HepG2 (cell line): ENCODE measurements at regions not wholly inside any gene's neighbourhood (a gene's known extent, or its start where the extent isn't known, plus 50 kb on each side); places are given as distances from the start of the nearest gene placed in this dataset.

Source experiments
- ATAC-seq: fragments of 200-7000 bp; cut with Tn5 transposase; 3 replicates; pipeline ENCODE4 v1.9.1; 2020; ENCODE audit warnings: mild to moderate bottlenecking, moderate library complexity
- BruUV-seq: library from RNA; stranded (reverse); fragments of 400-500 nt; replicated peaks from 2 replicates; lab custom pipeline; 2021; lab: Mats Ljungman, UMichigan
- CTCF ChIA-PET: fragments of 300-600 bp; formaldehyde crosslinking; extraction: SDS; loops from one replicate; lab custom pipeline; 2021; ENCODE audit warnings: low total read pairs, inconsistent platforms, low intra/inter-chr PET ratio; lab: Yijun Ruan, JAX
- POLR2A ChIA-PET: fragments of 350-600 bp; sonication (Branson Sonifier 250); formaldehyde crosslinking; loops from one replicate; lab custom pipeline; 2020; ENCODE audit warnings: antibody characterized with exemption, inconsistent platforms; lab: Yijun Ruan, JAX
- DNase-seq: peaks from one replicate; pipeline ENCODE4 v3.0.0-alpha.2; 2015; ENCODE audit warnings: low spot score
- FAIRE-seq: peaks from 3 replicates; lab custom pipeline; 2011; peaks lifted over from hg19 to GRCh38; lab: Jason Lieb, UNC
- H2AFZ ChIP-seq: one replicate; pipeline ENCODE4 v1.6.1; 2011; ENCODE audit warnings: low read length, inconsistent platforms
- H3K27ac ChIP-seq: fragments of 300-600 bp; 3 replicates; pipeline ENCODE4 v1.8.0; 2011; ENCODE audit warnings: mixed run types, mild to moderate bottlenecking, mixed read lengths, low read length, inconsistent platforms; ENCODE audit not compliant: insufficient read depth; ENCODE audit errors: extremely low read length
- H3K27me3 ChIP-seq, 2 experiments: fragments of 200-600 bp in 1 of 2; 2 replicates in 1 of 2; 3 replicates in 1 of 2; pipeline versions ENCODE4 v1.6.0 to v1.8.0; 2011; ENCODE audit warnings: low read length in 2 of 2, mild to moderate bottlenecking in 2 of 2, moderate library complexity in 2 of 2, inconsistent platforms in 1 of 2; ENCODE audit not compliant: insufficient read depth in 2 of 2, control insufficient read depth in 1 of 2
- H3K36me3 ChIP-seq, 2 experiments: fragments of 200-600 bp in 1 of 2; replicated peaks in 1 of 2; 2 replicates in 1 of 2; 3 replicates in 1 of 2; pipeline versions ENCODE4 v1.5.1 to v1.8.0; 2011; ENCODE audit warnings: low read length in 2 of 2, inconsistent platforms in 1 of 2; ENCODE audit not compliant: insufficient read depth in 2 of 2, control insufficient read depth in 1 of 2
- H3K4me1 ChIP-seq: 2 replicates; pipeline ENCODE4 v1.5.1; 2012; ENCODE audit warnings: low read length, inconsistent platforms; ENCODE audit not compliant: insufficient read depth
- H3K4me2 ChIP-seq: 2 replicates; pipeline ENCODE4 v1.6.0; 2011; ENCODE audit warnings: low read depth, low read length, inconsistent platforms
- H3K4me3 ChIP-seq, 3 experiments: fragments of 200-600 bp in 1 of 3; sonication (generic), shearing (Covaris generic) in 1 of 3; replicated peaks in 1 of 3; 2 replicates each; pipeline ENCODE4 v1.5.1; 2011 to 2016; ENCODE audit warnings: low read length in 3 of 3, inconsistent platforms in 2 of 3, low read depth in 2 of 3, mild to moderate bottlenecking in 2 of 3, control low read depth in 1 of 3, mixed read lengths in 1 of 3; ENCODE audit not compliant: insufficient read depth in 1 of 3
- H3K79me2 ChIP-seq: one replicate; pipeline ENCODE4 v1.6.1; 2011; ENCODE audit warnings: low read length, inconsistent platforms; ENCODE audit not compliant: insufficient read depth
- H3K9ac ChIP-seq: 2 replicates; pipeline ENCODE4 v1.6.0; 2011; ENCODE audit warnings: mild to moderate bottlenecking, low read depth, low read length, inconsistent platforms; ENCODE audit not compliant: insufficient read depth
- H3K9me3 ChIP-seq: 2 replicates; pipeline ENCODE4 v1.5.1; 2012; ENCODE audit warnings: mild to moderate bottlenecking, low read length
- H4K20me1 ChIP-seq: 2 replicates; pipeline ENCODE4 v1.6.0; 2011; ENCODE audit warnings: inconsistent platforms, mild to moderate bottlenecking, low read length, moderate library complexity; ENCODE audit not compliant: insufficient read depth
- GATAD2A ChIP-seq: IDR thresholded peaks from 2 replicates; pipeline ENCODE4 v1.6.1; 2016
- IRX3 ChIP-seq: sonication (generic); formaldehyde crosslinking; IDR thresholded peaks from 2 replicates; pipeline ENCODE4 v1.8.1; 2023; ENCODE audit warnings: mild to moderate bottlenecking, low read depth, missing genetic modification reagents, borderline replicate concordance
- MEIS1 ChIP-seq: sonication (generic); formaldehyde crosslinking; IDR thresholded peaks from 2 replicates; pipeline ENCODE4 v1.9.0; 2021; ENCODE audit warnings: mild to moderate bottlenecking, missing genetic modification reagents, moderate library complexity, borderline replicate concordance
- NCOA5 ChIP-seq: sonication (generic); formaldehyde crosslinking; IDR thresholded peaks from 2 replicates; pipeline ENCODE4 v1.4.0; 2020; ENCODE audit warnings: missing genetic modification reagents
- RXRB ChIP-seq: IDR thresholded peaks from 2 replicates; pipeline ENCODE4 v1.6.1; 2016; ENCODE audit warnings: borderline replicate concordance, missing genetic modification reagents, missing compliant biosample characterization
- SKI ChIP-seq: fragments of 450-650 bp; IDR thresholded peaks from one replicate; pipeline ENCODE4 v1.6.1; 2018; ENCODE audit warnings: mild to moderate bottlenecking; ENCODE audit not compliant: partially characterized antibody
- ZBTB8A ChIP-seq: sonication (generic); formaldehyde crosslinking; IDR thresholded peaks from 2 replicates; pipeline ENCODE4 v1.4.0; 2020; ENCODE audit warnings: mild to moderate bottlenecking, low read depth, missing genetic modification reagents, borderline replicate concordance
- ZNF296 ChIP-seq: sonication (generic); formaldehyde crosslinking; conservative IDR thresholded peaks from 2 replicates; pipeline ENCODE4 v1.5.0; 2020; ENCODE audit warnings: mild to moderate bottlenecking, missing genetic modification reagents
- ZNF354B ChIP-seq: sonication (generic); formaldehyde crosslinking; IDR thresholded peaks from 2 replicates; pipeline ENCODE4 v1.8.0; 2022; ENCODE audit warnings: mild to moderate bottlenecking, missing genetic modification reagents
- ZNF501 ChIP-seq: sonication (generic); formaldehyde crosslinking; IDR thresholded peaks from 2 replicates; pipeline ENCODE4 v1.5.1; 2020; ENCODE audit warnings: mild to moderate bottlenecking, moderate library complexity, missing genetic modification reagents
- ZNF567 ChIP-seq: sonication (generic); formaldehyde crosslinking; IDR thresholded peaks from 2 replicates; pipeline ENCODE4 v1.8.1; 2023; ENCODE audit warnings: mild to moderate bottlenecking, missing genetic modification reagents, borderline replicate concordance
- ZNF761 ChIP-seq: sonication (generic); formaldehyde crosslinking; conservative IDR thresholded peaks from 2 replicates; pipeline ENCODE4 v1.4.0; 2020; ENCODE audit warnings: mild to moderate bottlenecking, missing genetic modification reagents
- ZSCAN5A ChIP-seq: sonication (generic); formaldehyde crosslinking; IDR thresholded peaks from 2 replicates; pipeline ENCODE4 v1.8.0; 2022; ENCODE audit warnings: mild to moderate bottlenecking, missing genetic modification reagents, borderline replicate concordance
- WGBS: methylation state at CpG from one replicate; pipeline ENCODE4 v1.1.6; 2017; ENCODE audit warnings: low lambda C conversion rate; 5-methylcytosine and 5-hydroxymethylcytosine counted together
- in situ Hi-C: cut with HindIII; loops from 2 replicates; pipeline ENCODE4 v1.10.0; 2017; ENCODE audit warnings: low pct_unique_long_range_greater_than_20kb; ENCODE audit not compliant: extremely low pct_ligation_motif_present
- intact Hi-C: fragments of 100-400 bp; cut with micrococcal nuclease; formaldehyde crosslinking; loops from one replicate; pipeline ENCODE4 v1.10.0; 2022; ENCODE audit not compliant: unreplicated experiment
- TF ChIP-seq, protein P1 (sequence below): sonication (generic); formaldehyde crosslinking; IDR thresholded peaks from 2 replicates; pipeline ENCODE4 v1.5.0; 2020; ENCODE audit warnings: mild to moderate bottlenecking, missing genetic modification reagents, borderline replicate concordance
- TF ChIP-seq, protein P2 (sequence below): sonication (generic); formaldehyde crosslinking; IDR thresholded peaks from 2 replicates; pipeline ENCODE4 v1.8.1; 2023; ENCODE audit warnings: mild to moderate bottlenecking, moderate library complexity, missing genetic modification reagents
- TF ChIP-seq, protein P3 (sequence below): sonication (generic); formaldehyde crosslinking; IDR thresholded peaks from 2 replicates; pipeline ENCODE4 v1.8.0; 2022; ENCODE audit warnings: missing genetic modification reagents, mild to moderate bottlenecking, inconsistent platforms, borderline replicate concordance
- TF ChIP-seq, protein P4 (sequence below): IDR thresholded peaks from 2 replicates; pipeline ENCODE4 v1.6.1; 2012; ENCODE audit warnings: inconsistent platforms

DNA sequence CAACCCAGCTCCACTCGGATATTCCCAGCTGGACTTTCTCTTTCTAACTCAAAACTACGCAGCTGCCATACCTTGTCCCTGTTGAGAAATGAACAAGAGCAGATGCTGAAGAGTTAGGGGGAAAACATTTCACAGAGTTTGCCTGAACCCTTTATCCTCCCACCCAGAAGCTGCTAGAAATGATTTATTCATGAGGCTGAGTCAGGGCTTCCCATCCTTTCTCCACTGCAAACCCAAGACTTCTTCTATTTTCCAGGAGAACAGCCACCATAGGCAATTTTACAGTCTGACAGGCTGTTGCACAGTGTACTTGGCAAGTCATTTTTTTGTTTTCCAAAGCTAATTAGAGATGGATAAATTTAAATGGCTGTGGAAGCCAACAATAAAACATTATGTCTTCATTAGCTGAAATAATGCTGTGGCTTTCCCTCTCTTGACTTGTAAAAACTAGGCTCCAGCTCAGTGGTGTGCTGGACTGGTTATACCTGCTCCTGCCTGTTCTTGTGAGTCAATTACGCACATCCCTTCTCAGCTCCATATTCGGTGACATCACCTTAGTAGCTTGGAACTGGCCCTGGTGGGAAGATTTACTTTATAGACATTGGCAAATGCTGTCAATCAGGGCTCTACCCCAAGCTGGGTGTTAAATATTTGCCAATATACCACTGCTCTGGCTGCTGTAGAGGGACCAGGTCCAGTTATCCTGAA is 71.9 kb downstream of the KIF4B start:
- H2AFZ ChIP-seq: no peak overlapping the region
- ATAC-seq (no peak), DNase-seq (no peak), FAIRE-seq (no peak)
- ChIA-PET POLR2A (no interaction called here), CTCF (no interaction called here)
- no peak overlapping the region for H3K4me3 ChIP-seq
- BruUV-seq: no TSS peak
- intact Hi-C loops: no loop called here
- in situ Hi-C loops: no loop called here
- no peaks in the 10 kb centered on the region for H4K20me1 ChIP-seq
- H3K9ac ChIP-seq: no peak overlapping the region
- no peaks in the 10 kb centered on the region for H3K4me1 ChIP-seq
- no peaks in the 10 kb centered on the region for H3K36me3 ChIP-seq
- no peaks in the 10 kb centered on the region for H3K9me3 ChIP-seq
- H3K27ac ChIP-seq: no peak overlapping the region
- no peaks in the 10 kb centered on the region for H3K79me2 ChIP-seq
- H3K4me2 ChIP-seq: no peak overlapping the region
- no peaks in the 10 kb centered on the region for H3K27me3 ChIP-seq
- 13% methylated on average over 4 of the region's 4 CpGs for WGBS
- TF ChIP-seq ZSCAN5A (CRISPR knock-in tag) (no peak), ZNF567 (CRISPR knock-in tag) (no peak), SKI (no peak), GATAD2A (no peak), ZBTB8A (CRISPR knock-in tag) (no peak), ZNF354B (CRISPR knock-in tag) (no peak), ZNF501 (no peak), RXRB (CRISPR knock-in tag) (no peak), ZNF296 (CRISPR knock-in tag) (no peak), ZNF761 (CRISPR knock-in tag) (no peak), IRX3 (CRISPR knock-in tag) (no peak), MEIS1 (no peak), NCOA5 (CRISPR knock-in tag) (no peak)
- TF ChIP-seq, protein P1, sequence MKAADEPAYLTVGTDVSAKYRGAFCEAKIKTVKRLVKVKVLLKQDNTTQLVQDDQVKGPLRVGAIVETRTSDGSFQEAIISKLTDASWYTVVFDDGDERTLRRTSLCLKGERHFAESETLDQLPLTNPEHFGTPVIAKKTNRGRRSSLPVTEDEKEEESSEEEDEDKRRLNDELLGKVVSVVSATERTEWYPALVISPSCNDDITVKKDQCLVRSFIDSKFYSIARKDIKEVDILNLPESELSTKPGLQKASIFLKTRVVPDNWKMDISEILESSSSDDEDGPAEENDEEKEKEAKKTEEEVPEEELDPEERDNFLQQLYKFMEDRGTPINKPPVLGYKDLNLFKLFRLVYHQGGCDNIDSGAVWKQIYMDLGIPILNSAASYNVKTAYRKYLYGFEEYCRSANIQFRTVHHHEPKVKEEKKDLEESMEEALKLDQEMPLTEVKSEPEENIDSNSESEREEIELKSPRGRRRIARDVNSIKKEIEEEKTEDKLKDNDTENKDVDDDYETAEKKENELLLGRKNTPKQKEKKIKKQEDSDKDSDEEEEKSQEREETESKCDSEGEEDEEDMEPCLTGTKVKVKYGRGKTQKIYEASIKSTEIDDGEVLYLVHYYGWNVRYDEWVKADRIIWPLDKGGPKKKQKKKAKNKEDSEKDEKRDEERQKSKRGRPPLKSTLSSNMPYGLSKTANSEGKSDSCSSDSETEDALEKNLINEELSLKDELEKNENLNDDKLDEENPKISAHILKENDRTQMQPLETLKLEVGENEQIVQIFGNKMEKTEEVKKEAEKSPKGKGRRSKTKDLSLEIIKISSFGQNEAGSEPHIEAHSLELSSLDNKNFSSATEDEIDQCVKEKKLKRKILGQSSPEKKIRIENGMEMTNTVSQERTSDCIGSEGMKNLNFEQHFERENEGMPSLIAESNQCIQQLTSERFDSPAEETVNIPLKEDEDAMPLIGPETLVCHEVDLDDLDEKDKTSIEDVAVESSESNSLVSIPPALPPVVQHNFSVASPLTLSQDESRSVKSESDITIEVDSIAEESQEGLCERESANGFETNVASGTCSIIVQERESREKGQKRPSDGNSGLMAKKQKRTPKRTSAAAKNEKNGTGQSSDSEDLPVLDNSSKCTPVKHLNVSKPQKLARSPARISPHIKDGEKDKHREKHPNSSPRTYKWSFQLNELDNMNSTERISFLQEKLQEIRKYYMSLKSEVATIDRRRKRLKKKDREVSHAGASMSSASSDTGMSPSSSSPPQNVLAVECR (CRISPR knock-in tag): no peak
- TF ChIP-seq, protein P2, sequence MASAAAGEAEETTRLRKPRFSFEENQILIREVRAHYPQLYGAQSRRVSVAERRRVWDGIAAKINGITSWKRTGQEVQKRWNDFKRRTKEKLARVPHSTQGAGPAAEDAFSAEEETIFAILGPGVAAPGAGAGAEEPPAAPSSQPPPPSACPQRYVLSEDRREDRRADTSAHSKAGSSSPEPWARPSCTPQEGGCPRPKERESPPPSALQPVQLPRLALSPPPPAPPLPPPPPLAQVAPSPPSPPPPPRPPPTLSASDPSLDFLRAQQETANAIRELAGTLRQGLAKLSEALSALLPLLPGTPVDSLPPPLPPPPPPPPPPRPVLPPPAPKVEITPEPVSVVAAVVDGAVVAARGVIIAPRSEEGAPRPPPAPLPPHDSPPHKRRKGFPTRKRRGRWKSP (CRISPR knock-in tag): no peak
- TF ChIP-seq, protein P3, sequence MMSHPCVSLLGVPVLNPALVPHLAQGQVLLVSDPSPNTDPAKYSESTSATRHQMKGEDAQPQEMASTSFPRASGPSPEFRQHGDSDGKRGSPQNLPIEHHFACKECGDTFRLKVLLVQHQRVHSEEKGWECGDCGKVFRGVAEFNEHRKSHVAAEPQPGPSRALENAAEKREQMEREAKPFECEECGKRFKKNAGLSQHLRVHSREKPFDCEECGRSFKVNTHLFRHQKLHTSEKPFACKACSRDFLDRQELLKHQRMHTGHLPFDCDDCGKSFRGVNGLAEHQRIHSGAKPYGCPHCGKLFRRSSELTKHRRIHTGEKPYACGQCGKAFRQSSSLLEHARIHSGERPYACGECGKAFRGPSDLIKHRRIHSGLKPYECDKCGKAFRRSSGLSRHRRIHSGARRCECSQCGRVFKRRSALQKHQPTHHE (CRISPR knock-in tag): no peak
- TF ChIP-seq, protein P4, sequence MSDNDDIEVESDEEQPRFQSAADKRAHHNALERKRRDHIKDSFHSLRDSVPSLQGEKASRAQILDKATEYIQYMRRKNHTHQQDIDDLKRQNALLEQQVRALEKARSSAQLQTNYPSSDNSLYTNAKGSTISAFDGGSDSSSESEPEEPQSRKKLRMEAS: no peak
